HUDEP-2 (cell line): ENCODE measurements at regions not wholly inside any gene's neighbourhood (a gene's known extent, or its start where the extent isn't known, plus 50 kb on each side); places are given as distances from the start of the nearest gene placed in this dataset.

Experiments used
- DNase-seq, 76 experiments: peaks; one replicate each; lab custom pipeline; 2025; ENCODE audit not compliant: unreplicated experiment in 76 of 76; lab: John Stamatoyannopoulos, UW

GRCh38 chr2:142180820-142181533 lies 50.2 kb upstream of the LRP1B start:
- DNase-seq: peak in 24 of 76 experiments; percentile 0 to 35 (median 12)
